H9 (cell line): ENCODE measurements at regions not wholly inside any gene's neighbourhood (a gene's known extent, or its start where the extent isn't known, plus 50 kb on each side); places are given as distances from the start of the nearest gene placed in this dataset.

ENCODE experiments used
- DNase-seq: peaks from one replicate; pipeline ENCODE4 v3.0.0-alpha.2; 2017
- H2AFZ ChIP-seq: one replicate; pipeline ENCODE4 v1.6.1; 2013; ENCODE audit warnings: mild to moderate bottlenecking, low read length, control low read depth, moderate library complexity
- H2AK5ac ChIP-seq: 2 replicates; pipeline ENCODE4 v1.6.1; 2013; ENCODE audit warnings: low read length, control low read depth, mixed read lengths; ENCODE audit not compliant: insufficient read length
- H2BK120ac ChIP-seq: one replicate; pipeline ENCODE4 v1.6.1; 2013; ENCODE audit warnings: low read depth, mild to moderate bottlenecking, low read length, control low read depth, inconsistent platforms; ENCODE audit not compliant: poor library complexity, severe bottlenecking
- H2BK12ac ChIP-seq: 2 replicates; pipeline ENCODE4 v1.6.1; 2013; ENCODE audit warnings: low read length, control low read depth, mixed read lengths, low read depth; ENCODE audit not compliant: insufficient read length
- H2BK15ac ChIP-seq: 2 replicates; pipeline ENCODE4 v1.6.1; 2013; ENCODE audit warnings: low read depth, low read length, control low read depth
- H2BK20ac ChIP-seq: one replicate; pipeline ENCODE4 v1.6.1; 2013; ENCODE audit warnings: low read depth, mild to moderate bottlenecking, low read length, control low read depth, inconsistent platforms; ENCODE audit not compliant: poor library complexity, severe bottlenecking
- H2BK5ac ChIP-seq: 2 replicates; pipeline ENCODE4 v1.6.1; 2013; ENCODE audit warnings: low read length, control low read depth, mixed read lengths; ENCODE audit not compliant: insufficient read length
- H3K14ac ChIP-seq: 2 replicates; pipeline ENCODE4 v1.6.1; 2013; ENCODE audit warnings: low read length, control low read depth; ENCODE audit not compliant: insufficient read depth
- H3K18ac ChIP-seq: 2 replicates; pipeline ENCODE4 v1.6.1; 2013; ENCODE audit warnings: low read depth, mild to moderate bottlenecking, mixed read lengths, low read length, control low read depth; ENCODE audit not compliant: insufficient read length
- H3K23ac ChIP-seq: 2 replicates; pipeline ENCODE4 v1.6.1; 2013; ENCODE audit warnings: low read length, control low read depth, mixed read lengths, low read depth; ENCODE audit not compliant: insufficient read length
- H3K23me2 ChIP-seq: 2 replicates; pipeline ENCODE4 v1.6.1; 2013; ENCODE audit warnings: low read depth, mild to moderate bottlenecking, mixed read lengths, low read length, control low read depth; ENCODE audit not compliant: insufficient read length, poor library complexity, severe bottlenecking
- H3K27ac ChIP-seq: 2 replicates; pipeline ENCODE4 v1.5.1; 2013; ENCODE audit warnings: low read length, control low read depth, mixed read lengths, low read depth; ENCODE audit not compliant: insufficient read length
- H3K27me3 ChIP-seq: 2 replicates; pipeline ENCODE4 v1.6.1; 2013; ENCODE audit warnings: low read length, control low read depth, inconsistent platforms; ENCODE audit not compliant: insufficient read depth
- H3K4ac ChIP-seq: 2 replicates; pipeline ENCODE4 v1.6.1; 2013; ENCODE audit warnings: low read depth, mild to moderate bottlenecking, control low read depth, inconsistent platforms, low read length, moderate library complexity
- H3K4me1 ChIP-seq: 2 replicates; pipeline ENCODE4 v1.6.1; 2013; ENCODE audit warnings: low read length, control low read depth, inconsistent platforms; ENCODE audit not compliant: insufficient read depth
- H3K4me2 ChIP-seq: 2 replicates; pipeline ENCODE4 v1.6.1; 2013; ENCODE audit warnings: low read length, control low read depth, mixed read lengths; ENCODE audit not compliant: insufficient read length, insufficient read depth
- H3K56ac ChIP-seq: 2 replicates; pipeline ENCODE4 v1.6.1; 2013; ENCODE audit warnings: low read depth, mild to moderate bottlenecking, mixed read lengths, low read length, control low read depth; ENCODE audit not compliant: insufficient read length
- H3K79me1 ChIP-seq: 2 replicates; pipeline ENCODE4 v1.6.1; 2013; ENCODE audit warnings: low read depth, mild to moderate bottlenecking, moderate library complexity, low read length, control low read depth, inconsistent platforms; ENCODE audit not compliant: insufficient read depth, poor library complexity, severe bottlenecking
- H3K79me2 ChIP-seq: 2 replicates; pipeline ENCODE4 v1.6.1; 2013; ENCODE audit warnings: low read length, control low read depth, inconsistent platforms; ENCODE audit not compliant: insufficient read depth
- H3K9ac ChIP-seq: 2 replicates; pipeline ENCODE4 v1.6.1; 2013; ENCODE audit warnings: low read length, control low read depth, mixed read lengths; ENCODE audit not compliant: insufficient read length; ENCODE audit errors: extremely low read depth
- H3K9me3 ChIP-seq: one replicate; pipeline ENCODE4 v1.6.1; 2013; ENCODE audit warnings: low read depth, low read length, inconsistent platforms; ENCODE audit not compliant: control insufficient read depth
- H3T11ph ChIP-seq: one replicate; pipeline ENCODE4 v1.6.1; 2013; ENCODE audit warnings: mild to moderate bottlenecking, low read length, control low read depth, inconsistent platforms
- H4K20me1 ChIP-seq: one replicate; pipeline ENCODE4 v1.6.1; 2013; ENCODE audit not compliant: control insufficient read depth, insufficient read length, insufficient read depth
- H4K5ac ChIP-seq: 2 replicates; pipeline ENCODE4 v1.6.1; 2013; ENCODE audit warnings: low read depth, mild to moderate bottlenecking, mixed read lengths, low read length, control low read depth; ENCODE audit not compliant: insufficient read length
- H4K8ac ChIP-seq: replicated peaks from 2 replicates; pipeline ENCODE4 v1.6.1; 2013; ENCODE audit warnings: low read length, control low read depth, mixed read lengths, low read depth; ENCODE audit not compliant: insufficient read length
- H4K91ac ChIP-seq: 2 replicates; pipeline ENCODE4 v1.6.1; 2013; ENCODE audit warnings: low read depth, mild to moderate bottlenecking, moderate library complexity, mixed read lengths, low read length, control low read depth; ENCODE audit not compliant: insufficient read length
- H3K27ac Mint-ChIP-seq, 3 experiments: 2 replicates in 2 of 3; 3 replicates in 1 of 3; pipeline ENCODE4 v1.8.0; 2020 to 2021; ENCODE audit warnings: mixed read lengths in 3 of 3, mild to moderate bottlenecking in 1 of 3, moderate library complexity in 1 of 3
- H3K27me3 Mint-ChIP-seq: 2 replicates; pipeline ENCODE4 v1.8.0; 2021; ENCODE audit warnings: low read depth, mild to moderate bottlenecking, moderate library complexity, mixed read lengths
- H3K36me3 Mint-ChIP-seq, 3 experiments: 2 replicates in 2 of 3; 3 replicates in 1 of 3; pipeline ENCODE4 v1.8.0; 2020 to 2021; ENCODE audit warnings: low read depth in 3 of 3, mixed read lengths in 3 of 3; ENCODE audit not compliant: insufficient read depth in 1 of 3
- H3K4me1 Mint-ChIP-seq, 2 experiments: 2 replicates each; pipeline ENCODE4 v1.8.0; 2020; ENCODE audit warnings: mixed read lengths in 2 of 2
- H3K4me3 Mint-ChIP-seq, 2 experiments: 2 replicates in 1 of 2; 3 replicates in 1 of 2; pipeline ENCODE4 v1.8.0; 2020 to 2021; ENCODE audit warnings: mild to moderate bottlenecking in 2 of 2, mixed read lengths in 2 of 2, moderate library complexity in 1 of 2
- H3K9me3 Mint-ChIP-seq, 2 experiments: 2 replicates in 1 of 2; 3 replicates in 1 of 2; pipeline ENCODE4 v1.8.0; 2020; ENCODE audit warnings: mild to moderate bottlenecking in 2 of 2, mixed read lengths in 2 of 2, moderate library complexity in 1 of 2
- WGBS: extraction: QIAGEN DNeasy Blood & Tissue Kit; methylation state at CpG from one replicate; pipeline ENCODE4 v1.1.7; 2013; ENCODE audit warnings: missing lambda C conversion rate, low lambda C conversion rate, mixed read lengths; ENCODE audit not compliant: insufficient read length; ENCODE audit errors: extremely low coverage; 5-methylcytosine and 5-hydroxymethylcytosine counted together
- TF ChIP-seq, protein P1 (sequence below): fragments of 200-600 bp; sonication (generic); conservative IDR thresholded peaks from 3 replicates; pipeline ENCODE4 v1.8.0; 2021; ENCODE audit warnings: antibody characterized with exemption, mild to moderate bottlenecking

DNA sequence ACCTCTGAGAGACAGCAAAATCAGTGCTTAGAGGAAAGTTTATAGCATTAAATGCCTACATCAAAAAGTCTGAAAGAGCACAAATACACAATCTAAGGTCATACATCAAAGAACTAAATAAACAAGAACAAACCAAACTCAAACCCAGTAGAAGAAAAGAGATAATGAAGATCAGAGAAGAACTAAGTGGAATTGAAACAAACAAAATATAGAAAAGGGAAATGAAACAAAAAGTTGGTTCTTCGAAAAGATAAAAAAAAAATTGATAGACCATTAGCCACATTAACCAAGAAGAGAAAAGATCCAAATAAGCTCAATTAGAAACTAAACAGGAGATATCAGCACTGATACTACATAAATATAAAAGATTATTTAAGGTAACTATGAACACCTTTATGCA is 280.0 kb upstream of the NRG3 start:
- H3K9me3 ChIP-seq, result no peaks in the 10 kb centered on the region
- no peak overlapping the region for H3K18ac ChIP-seq
- H2BK120ac ChIP-seq, result no peak overlapping the region
- H3K4me1 ChIP-seq, result no peaks in the 10 kb centered on the region
- no peak overlapping the region for H2BK12ac ChIP-seq
- no peaks in the 10 kb centered on the region for H3K79me1 ChIP-seq
- no peak overlapping the region for H4K91ac ChIP-seq
- no peak overlapping the region for H3K56ac ChIP-seq
- H2BK15ac ChIP-seq, result no peak overlapping the region
- no peaks in the 10 kb centered on the region for H3K27me3 Mint-ChIP-seq
- WGBS, result no CpG with 5 or more reads among the region's 1 CpG
- DNase-seq, result no peak
- H4K20me1 ChIP-seq, result no peaks in the 10 kb centered on the region
- H3K79me2 ChIP-seq, result no peaks in the 10 kb centered on the region
- no peak overlapping the region for H3K4ac ChIP-seq
- H3K23me2 ChIP-seq, result no peaks in the 10 kb centered on the region
- no peak overlapping the region for H2BK20ac ChIP-seq
- no peak overlapping the region for H2BK5ac ChIP-seq
- H3K27ac ChIP-seq, result no peak overlapping the region
- H3K4me1 Mint-ChIP-seq, result no peaks in the 10 kb centered on the region
- no peak overlapping the region for H3K4me2 ChIP-seq
- H3K23ac ChIP-seq, result no peak overlapping the region
- no peaks in the 10 kb centered on the region for H3K27me3 ChIP-seq
- H3K14ac ChIP-seq, result no peak overlapping the region
- no peak overlapping the region for H3K4me3 Mint-ChIP-seq
- H3K36me3 Mint-ChIP-seq, result no peaks in the 10 kb centered on the region; a peak in 1 of 7 replicates
- no peak overlapping the region for H4K8ac ChIP-seq
- H4K5ac ChIP-seq, result no peak overlapping the region
- H2AK5ac ChIP-seq, result no peak overlapping the region
- H2AFZ ChIP-seq, result no peak overlapping the region
- H3K27ac Mint-ChIP-seq, result no peak overlapping the region
- no peak overlapping the region for H3K9ac ChIP-seq
- H3T11ph ChIP-seq, result no peak overlapping the region
- TF ChIP-seq, protein P1, sequence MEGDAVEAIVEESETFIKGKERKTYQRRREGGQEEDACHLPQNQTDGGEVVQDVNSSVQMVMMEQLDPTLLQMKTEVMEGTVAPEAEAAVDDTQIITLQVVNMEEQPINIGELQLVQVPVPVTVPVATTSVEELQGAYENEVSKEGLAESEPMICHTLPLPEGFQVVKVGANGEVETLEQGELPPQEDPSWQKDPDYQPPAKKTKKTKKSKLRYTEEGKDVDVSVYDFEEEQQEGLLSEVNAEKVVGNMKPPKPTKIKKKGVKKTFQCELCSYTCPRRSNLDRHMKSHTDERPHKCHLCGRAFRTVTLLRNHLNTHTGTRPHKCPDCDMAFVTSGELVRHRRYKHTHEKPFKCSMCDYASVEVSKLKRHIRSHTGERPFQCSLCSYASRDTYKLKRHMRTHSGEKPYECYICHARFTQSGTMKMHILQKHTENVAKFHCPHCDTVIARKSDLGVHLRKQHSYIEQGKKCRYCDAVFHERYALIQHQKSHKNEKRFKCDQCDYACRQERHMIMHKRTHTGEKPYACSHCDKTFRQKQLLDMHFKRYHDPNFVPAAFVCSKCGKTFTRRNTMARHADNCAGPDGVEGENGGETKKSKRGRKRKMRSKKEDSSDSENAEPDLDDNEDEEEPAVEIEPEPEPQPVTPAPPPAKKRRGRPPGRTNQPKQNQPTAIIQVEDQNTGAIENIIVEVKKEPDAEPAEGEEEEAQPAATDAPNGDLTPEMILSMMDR, result no peak
- H3K9me3 Mint-ChIP-seq, result peaks cover 8% of the 10 kb centered on the region in 2 experiments; a peak in 3 of 5 replicates
